ENCODE measurements at regions not wholly inside any gene's neighbourhood (a gene's known extent, or its start where the extent isn't known, plus 50 kb on each side); places are given as distances from the start of the nearest gene placed in this dataset.

- Histone ChIP-seq H2BK15ac (ENCODE audit: low read depth, low read length) (no peak overlapping the region), H3K27me3 (ENCODE audit: insufficient read depth, low read length) (no peaks in the 10 kb centered on the region), H3K79me1 (ENCODE audit: insufficient read depth, low read depth, low read length, poor library complexity, severe bottlenecking) (no peaks in the 10 kb centered on the region), H3K23me2 (ENCODE audit: insufficient read length, low read depth, low read length, poor library complexity, severe bottlenecking) (no peaks in the 10 kb centered on the region), H4K91ac (ENCODE audit: insufficient read length, low read depth, low read length) (no peak overlapping the region), H4K20me1 (ENCODE audit: control insufficient read depth, insufficient read depth, insufficient read length) (no peaks in the 10 kb centered on the region), H4K5ac (ENCODE audit: insufficient read length, low read depth, low read length) (no peak overlapping the region), H2BK20ac (ENCODE audit: low read depth, low read length, poor library complexity, severe bottlenecking) (no peak overlapping the region), H2BK120ac (ENCODE audit: low read depth, low read length, poor library complexity, severe bottlenecking) (no peak overlapping the region), H2BK12ac (ENCODE audit: insufficient read length, low read depth, low read length) (no peak overlapping the region), H3K9ac (ENCODE audit: extremely low read depth, insufficient read length, low read length) (no peak overlapping the region), H3K18ac (ENCODE audit: insufficient read length, low read depth, low read length) (no peak overlapping the region), H3K56ac (ENCODE audit: insufficient read length, low read depth, low read length) (no peak overlapping the region), H3K79me2 (ENCODE audit: insufficient read depth, low read length) (no peaks in the 10 kb centered on the region), H2BK5ac (ENCODE audit: insufficient read length, low read length) (no peak overlapping the region), H3K4me1 (ENCODE audit: insufficient read depth, low read length) (no peaks in the 10 kb centered on the region), H3K4ac (ENCODE audit: low read depth, low read length) (no peak overlapping the region), H3K27ac (ENCODE audit: insufficient read length, low read depth, low read length) (no peak overlapping the region), H3K4me2 (ENCODE audit: insufficient read depth, insufficient read length, low read length) (no peak overlapping the region), H2AFZ (ENCODE audit: low read length) (no peak overlapping the region), H3K23ac (ENCODE audit: insufficient read length, low read depth, low read length) (no peak overlapping the region), H4K8ac (replicated peaks; ENCODE audit: insufficient read length, low read depth, low read length) (no peak overlapping the region), H2AK5ac (ENCODE audit: insufficient read length, low read length) (no peak overlapping the region), H3K14ac (ENCODE audit: insufficient read depth, low read length) (no peak overlapping the region), H3K9me3 (ENCODE audit: control insufficient read depth, low read depth, low read length) (peaks cover 40% of the 10 kb centered on the region), H3T11ph (ENCODE audit: low read length) (no peak overlapping the region)
- no CpG with 5 or more reads among the region's 1 CpG for WGBS (ENCODE audit: extremely low coverage, insufficient read length, low lambda C conversion rate)
- TF ChIP-seq, protein P1, sequence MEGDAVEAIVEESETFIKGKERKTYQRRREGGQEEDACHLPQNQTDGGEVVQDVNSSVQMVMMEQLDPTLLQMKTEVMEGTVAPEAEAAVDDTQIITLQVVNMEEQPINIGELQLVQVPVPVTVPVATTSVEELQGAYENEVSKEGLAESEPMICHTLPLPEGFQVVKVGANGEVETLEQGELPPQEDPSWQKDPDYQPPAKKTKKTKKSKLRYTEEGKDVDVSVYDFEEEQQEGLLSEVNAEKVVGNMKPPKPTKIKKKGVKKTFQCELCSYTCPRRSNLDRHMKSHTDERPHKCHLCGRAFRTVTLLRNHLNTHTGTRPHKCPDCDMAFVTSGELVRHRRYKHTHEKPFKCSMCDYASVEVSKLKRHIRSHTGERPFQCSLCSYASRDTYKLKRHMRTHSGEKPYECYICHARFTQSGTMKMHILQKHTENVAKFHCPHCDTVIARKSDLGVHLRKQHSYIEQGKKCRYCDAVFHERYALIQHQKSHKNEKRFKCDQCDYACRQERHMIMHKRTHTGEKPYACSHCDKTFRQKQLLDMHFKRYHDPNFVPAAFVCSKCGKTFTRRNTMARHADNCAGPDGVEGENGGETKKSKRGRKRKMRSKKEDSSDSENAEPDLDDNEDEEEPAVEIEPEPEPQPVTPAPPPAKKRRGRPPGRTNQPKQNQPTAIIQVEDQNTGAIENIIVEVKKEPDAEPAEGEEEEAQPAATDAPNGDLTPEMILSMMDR (conservative IDR thresholded peaks at IDR 0.05), result no peak
- Mint-ChIP-seq H3K4me3 (no peak overlapping the region), H3K27me3 (ENCODE audit: low read depth) (no peaks in the 10 kb centered on the region), H3K36me3 (ENCODE audit: insufficient read depth in 1 of 3, low read depth in 3 of 3) (peaks cover 0 to 5% (median 3%) of the 10 kb centered on the region in 3 experiments; a peak in 3 of 7 replicates), H3K9me3 (peaks cover 71 to 80% of the 10 kb centered on the region in 2 experiments), H3K27ac (no peak overlapping the region), H3K4me1 (no peaks in the 10 kb centered on the region)
- DNase-seq, result no peak
Measured at GRCh38 chrX:44043496-44043895, 70.3 kb upstream of the NDP start.
